ENCODE measurements at regions not wholly inside any gene's neighbourhood (a gene's known extent, or its start where the extent isn't known, plus 50 kb on each side); places are given as distances from the start of the nearest gene placed in this dataset.

- DNase-seq (ENCODE audit: extremely low read depth in 1 of 4, low spot score in 3 of 4) (no peak), ATAC-seq (no peak), FAIRE-seq (no peak)
- H2AFZ ChIP-seq (ENCODE audit: low read depth, low read length) = no peak overlapping the region
- no peak overlapping the region for H3K27ac ChIP-seq (ENCODE audit: extremely low read depth, low read depth, low read length)
- no peak overlapping the region for H3K4me2 ChIP-seq (ENCODE audit: insufficient read depth, low read length)
- in situ Hi-C loops (cut with MboI) (no loop called here), intact Hi-C loops (cut with micrococcal nuclease) (no loop called here)
- H3K27me3 ChIP-seq (ENCODE audit: control insufficient read depth in 2 of 2, insufficient read depth in 2 of 2, low read length in 2 of 2) = no peaks in the 10 kb centered on the region; a peak in 1 of 5 replicates
- no peaks in the 10 kb centered on the region; the same call in 1 of the 2 replicates for H4K20me1 ChIP-seq (replicated peaks; ENCODE audit: control insufficient read depth, insufficient read depth, low read length)
- BruUV-seq (replicated peaks) = no TSS peak
- no peaks in the 10 kb centered on the region for H3K4me1 ChIP-seq (replicated peaks in 1 of 2; ENCODE audit: control insufficient read depth in 2 of 2, insufficient read depth in 2 of 2, low read length in 2 of 2)
- H3K9me1 ChIP-seq (ENCODE audit: control insufficient read depth, insufficient read depth, low read length) = no peaks in the 10 kb centered on the region
- H3K4me3 ChIP-seq = no peak overlapping the region
- no peaks in the 10 kb centered on the region for H3K36me3 ChIP-seq (ENCODE audit: control insufficient read depth, insufficient read depth, low read length)
- no peak overlapping the region for H3K9ac ChIP-seq (ENCODE audit: insufficient read depth in 1 of 2, low read depth in 2 of 2, low read length in 2 of 2)
- H3K9me3 ChIP-seq (replicated peaks; ENCODE audit: control insufficient read depth, insufficient read depth, low read depth, low read length) = no peaks in the 10 kb centered on the region
- 3% methylated on average over 10 of the region's 10 CpGs for WGBS (ENCODE audit: insufficient coverage, low coverage, missing lambda C conversion rate)
- TF ChIP-seq, protein P1, sequence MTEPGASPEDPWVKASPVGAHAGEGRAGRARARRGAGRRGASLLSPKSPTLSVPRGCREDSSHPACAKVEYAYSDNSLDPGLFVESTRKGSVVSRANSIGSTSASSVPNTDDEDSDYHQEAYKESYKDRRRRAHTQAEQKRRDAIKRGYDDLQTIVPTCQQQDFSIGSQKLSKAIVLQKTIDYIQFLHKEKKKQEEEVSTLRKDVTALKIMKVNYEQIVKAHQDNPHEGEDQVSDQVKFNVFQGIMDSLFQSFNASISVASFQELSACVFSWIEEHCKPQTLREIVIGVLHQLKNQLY (CRISPR knock-in tag; conservative IDR thresholded peaks at IDR 0.05) = no peak
- TF ChIP-seq, protein P2, sequence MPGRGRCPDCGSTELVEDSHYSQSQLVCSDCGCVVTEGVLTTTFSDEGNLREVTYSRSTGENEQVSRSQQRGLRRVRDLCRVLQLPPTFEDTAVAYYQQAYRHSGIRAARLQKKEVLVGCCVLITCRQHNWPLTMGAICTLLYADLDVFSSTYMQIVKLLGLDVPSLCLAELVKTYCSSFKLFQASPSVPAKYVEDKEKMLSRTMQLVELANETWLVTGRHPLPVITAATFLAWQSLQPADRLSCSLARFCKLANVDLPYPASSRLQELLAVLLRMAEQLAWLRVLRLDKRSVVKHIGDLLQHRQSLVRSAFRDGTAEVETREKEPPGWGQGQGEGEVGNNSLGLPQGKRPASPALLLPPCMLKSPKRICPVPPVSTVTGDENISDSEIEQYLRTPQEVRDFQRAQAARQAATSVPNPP (IDR thresholded peaks at IDR 0.05; ENCODE audit: borderline replicate concordance, insufficient read depth, insufficient read length) = no peak
- CTCF ChIA-PET (ENCODE audit: low intra/inter-chr PET ratio) = no interaction called here
- no peaks in the 10 kb centered on the region for H3K79me2 ChIP-seq (ENCODE audit: control insufficient read depth, insufficient read depth, low read length)
- POLR2A ChIA-PET = no interaction called here
Measured at GRCh38 chr17:74063439-74063838, 140.0 kb upstream of the RPL38 start.

DNA sequence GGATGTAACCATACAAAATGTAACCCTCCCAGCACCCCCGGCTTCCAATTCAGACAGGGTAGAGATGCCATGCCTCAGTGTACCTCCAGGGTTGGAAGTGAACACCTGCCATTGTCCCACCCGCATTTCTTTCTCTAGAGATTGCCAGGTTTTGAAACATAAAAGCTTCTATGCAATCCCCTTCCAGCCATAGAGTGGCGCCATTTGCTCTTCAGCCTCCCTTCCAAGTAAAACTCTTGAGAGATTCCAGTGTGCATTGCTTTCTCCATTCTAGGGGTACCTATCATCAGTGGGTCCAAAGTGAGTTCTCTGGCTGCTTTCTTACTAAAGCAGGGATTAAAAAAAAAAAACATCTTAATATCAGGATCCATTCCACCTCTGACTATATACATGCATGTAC lies 133.1 kb upstream of the RPL38 start:
- H3K36me3 ChIP-seq (ENCODE audit: control insufficient read depth, insufficient read depth, low read length) = no peaks in the 10 kb centered on the region
- in situ Hi-C loops (cut with MboI) (no loop called here), intact Hi-C loops (cut with micrococcal nuclease) (no loop called here)
- H3K9ac ChIP-seq (ENCODE audit: insufficient read depth in 1 of 2, low read depth in 2 of 2, low read length in 2 of 2) = no peak overlapping the region
- no peak for ATAC-seq
- no peak overlapping the region for H3K4me3 ChIP-seq
- no peak overlapping the region for H3K4me2 ChIP-seq (ENCODE audit: insufficient read depth, low read length)
- H3K9me3 ChIP-seq (replicated peaks; ENCODE audit: control insufficient read depth, insufficient read depth, low read depth, low read length) = no peaks in the 10 kb centered on the region
- H3K79me2 ChIP-seq (ENCODE audit: control insufficient read depth, insufficient read depth, low read length) = no peaks in the 10 kb centered on the region
- ChIA-PET CTCF (ENCODE audit: low intra/inter-chr PET ratio) (interaction anchor here (0.6 kb wide), 1 partner anchor 669 kb away, joined by 4 read pairs; no protein-coding TSS in a partner anchor), POLR2A (no interaction called here)
- H2AFZ ChIP-seq (ENCODE audit: low read depth, low read length) = no peak overlapping the region
- no peak overlapping the region for H3K27ac ChIP-seq (ENCODE audit: extremely low read depth, low read depth, low read length)
- no TSS peak for BruUV-seq (replicated peaks)
- no peaks in the 10 kb centered on the region for H4K20me1 ChIP-seq (replicated peaks; ENCODE audit: control insufficient read depth, insufficient read depth, low read length)
- FAIRE-seq = no peak
- H3K4me1 ChIP-seq (replicated peaks in 1 of 2; ENCODE audit: control insufficient read depth in 2 of 2, insufficient read depth in 2 of 2, low read length in 2 of 2) = no peaks in the 10 kb centered on the region
- DNase-seq (ENCODE audit: extremely low read depth in 1 of 4, low spot score in 3 of 4) = no peak
- TF ChIP-seq ARID2 (IDR thresholded peaks at IDR 0.05) = no peak
- peak; percentile 6 to 15 (median 14); a peak in 1 of 6 replicates for TF ChIP-seq CTCF (IDR thresholded peaks at IDR 0.05 in 2 of 3, conservative IDR thresholded peaks at IDR 0.05 in 1 of 3; ENCODE audit: insufficient read depth in 2 of 3, low read depth in 1 of 3, low read length in 3 of 3)
- 0% methylated on average over 3 of the region's 3 CpGs for WGBS (ENCODE audit: insufficient coverage, low coverage, missing lambda C conversion rate)
- H3K27me3 ChIP-seq (ENCODE audit: control insufficient read depth in 2 of 2, insufficient read depth in 2 of 2, low read length in 2 of 2) = no peaks in the 10 kb centered on the region; a peak in 1 of 5 replicates
- H3K9me1 ChIP-seq (ENCODE audit: control insufficient read depth, insufficient read depth, low read length) = no peaks in the 10 kb centered on the region
